ENCODE measurements at regions not wholly inside any gene's neighbourhood (a gene's known extent, or its start where the extent isn't known, plus 50 kb on each side); places are given as distances from the start of the nearest gene placed in this dataset.

- Mint-ChIP-seq H3K9me3 (peaks cover 0 to 7% of the 10 kb centered on the region in 2 donors), H3K27ac (no peak overlapping the region), H3K4me3 (no peak overlapping the region), H3K27me3 (no peaks in the 10 kb centered on the region), H3K4me1 (no peaks in the 10 kb centered on the region)
- ATAC-seq (no peak), DNase-seq (no peak)
These were observed 1465.7 kb upstream of the PIK3C3 start for GRCh38 chr18:40489301-40489700.

GRCh38 chr18:40485318-40485717 is 1469.7 kb upstream of the PIK3C3 start:
- H3K27ac Mint-ChIP-seq: no peak overlapping the region

GRCh38 chr18:40473221-40474029 is 1481.6 kb upstream of the PIK3C3 start:
- Mint-ChIP-seq H3K4me1 (no peaks in the 10 kb centered on the region), H3K4me3 (no peak overlapping the region), H3K27me3 (no peaks in the 10 kb centered on the region), H3K9me3 (peaks cover 13 to 22% of the 10 kb centered on the region in 2 donors), H3K27ac (no peak overlapping the region)
- ATAC-seq (no peak), DNase-seq (no peak)

More at GRCh38 chr18:40485318-40485717, 1469.7 kb upstream of the PIK3C3 start:
- Mint-ChIP-seq H3K4me3 (no peak overlapping the region), H3K9me3 (peaks cover 4 to 7% of the 10 kb centered on the region in 2 donors), H3K27me3 (no peaks in the 10 kb centered on the region), H3K4me1 (no peaks in the 10 kb centered on the region)
- no peak for DNase-seq
- no peak for ATAC-seq

GRCh38 chr18:40470723-40471122 is 1484.3 kb upstream of the PIK3C3 start:
- peaks cover 15 to 19% of the 10 kb centered on the region in 2 donors for H3K9me3 Mint-ChIP-seq
- ATAC-seq: no peak
- DNase-seq: no peak
- H3K4me3 Mint-ChIP-seq: no peak overlapping the region
- no peaks in the 10 kb centered on the region for H3K27me3 Mint-ChIP-seq
- H3K4me1 Mint-ChIP-seq: no peaks in the 10 kb centered on the region
- H3K27ac Mint-ChIP-seq: no peak overlapping the region

GRCh38 chr18:40469851-40470250 is 1485.2 kb upstream of the PIK3C3 start:
- no peak for DNase-seq
- no peaks in the 10 kb centered on the region for H3K4me1 Mint-ChIP-seq
- no peak overlapping the region for H3K4me3 Mint-ChIP-seq
- no peak for ATAC-seq
- no peak overlapping the region for H3K27ac Mint-ChIP-seq
- H3K9me3 Mint-ChIP-seq: peaks cover 15 to 23% of the 10 kb centered on the region in 2 donors
- no peaks in the 10 kb centered on the region for H3K27me3 Mint-ChIP-seq

GRCh38 chr18:40469316-40469715 is 1485.7 kb upstream of the PIK3C3 start:
- Mint-ChIP-seq H3K27ac (no peak overlapping the region), H3K9me3 (peaks cover 12 to 23% of the 10 kb centered on the region in 2 donors), H3K4me3 (no peak overlapping the region), H3K27me3 (no peaks in the 10 kb centered on the region), H3K4me1 (no peaks in the 10 kb centered on the region)
- no peak for DNase-seq
- no peak for ATAC-seq

- no peak for ATAC-seq
- H3K4me3 Mint-ChIP-seq: no peak overlapping the region
- DNase-seq: no peak
- peaks cover 0 to 14% of the 10 kb centered on the region in 2 donors for H3K9me3 Mint-ChIP-seq
- H3K27me3 Mint-ChIP-seq: no peaks in the 10 kb centered on the region
- H3K4me1 Mint-ChIP-seq: no peaks in the 10 kb centered on the region
- no peak overlapping the region for H3K27ac Mint-ChIP-seq
These were observed 1491.0 kb upstream of the PIK3C3 start for GRCh38 chr18:40464032-40464431.

- Mint-ChIP-seq H3K4me3 (no peak overlapping the region), H3K27me3 (no peaks in the 10 kb centered on the region), H3K9me3 (peaks cover 22 to 24% of the 10 kb centered on the region in 2 donors), H3K27ac (no peak overlapping the region), H3K4me1 (no peaks in the 10 kb centered on the region)
- no peak for ATAC-seq
- DNase-seq: no peak
These were observed 1501.1 kb upstream of the PIK3C3 start for GRCh38 chr18:40453903-40454302.

GRCh38 chr18:40452599-40452998 is 1502.4 kb upstream of the PIK3C3 start:
- H3K27me3 Mint-ChIP-seq: no peaks in the 10 kb centered on the region
- ATAC-seq (no peak), DNase-seq (no peak)
- no peak overlapping the region for H3K4me3 Mint-ChIP-seq
- H3K9me3 Mint-ChIP-seq: peaks cover 14 to 16% of the 10 kb centered on the region in 2 donors
- H3K27ac Mint-ChIP-seq: no peak overlapping the region
- H3K4me1 Mint-ChIP-seq: no peaks in the 10 kb centered on the region

- DNase-seq: no peak
- Mint-ChIP-seq H3K27me3 (no peaks in the 10 kb centered on the region), H3K9me3 (peaks cover 14% of the 10 kb centered on the region in 2 donors), H3K4me3 (no peak overlapping the region), H3K27ac (no peak overlapping the region), H3K4me1 (no peaks in the 10 kb centered on the region)
- ATAC-seq: no peak
These were observed 1504.3 kb upstream of the PIK3C3 start for GRCh38 chr18:40450751-40451150.

GRCh38 chr18:40447820-40448219 is 1507.2 kb upstream of the PIK3C3 start:
- ATAC-seq (no peak), DNase-seq (no peak)
- no peak overlapping the region for H3K27ac Mint-ChIP-seq
- H3K4me3 Mint-ChIP-seq: no peak overlapping the region
- no peaks in the 10 kb centered on the region for H3K4me1 Mint-ChIP-seq
- peaks cover 1 to 6% of the 10 kb centered on the region in 2 donors for H3K9me3 Mint-ChIP-seq
- H3K27me3 Mint-ChIP-seq: no peaks in the 10 kb centered on the region

GRCh38 chr18:40440088-40440487 is 1514.9 kb upstream of the PIK3C3 start:
- H3K27ac Mint-ChIP-seq: no peak overlapping the region
- no peaks in the 10 kb centered on the region for H3K27me3 Mint-ChIP-seq
- H3K4me1 Mint-ChIP-seq: no peaks in the 10 kb centered on the region
- no peak overlapping the region for H3K4me3 Mint-ChIP-seq
- no peak for DNase-seq
- no peak for ATAC-seq
- peaks cover 7 to 9% of the 10 kb centered on the region in 2 donors for H3K9me3 Mint-ChIP-seq

GRCh38 chr18:40437517-40437916 is 1517.5 kb upstream of the PIK3C3 start:
- H3K27ac Mint-ChIP-seq: no peak overlapping the region

GRCh38 chr18:40431071-40431985 is 1523.7 kb upstream of the PIK3C3 start:
- Mint-ChIP-seq H3K4me3 (no peak overlapping the region), H3K27ac (no peak overlapping the region), H3K27me3 (no peaks in the 10 kb centered on the region), H3K9me3 (peaks cover 5 to 15% of the 10 kb centered on the region in 2 donors), H3K4me1 (no peaks in the 10 kb centered on the region)
- no peak for ATAC-seq
- no peak for DNase-seq

More at GRCh38 chr18:40437517-40437916, 1517.5 kb upstream of the PIK3C3 start:
- peaks cover 6 to 7% of the 10 kb centered on the region in 2 donors for H3K9me3 Mint-ChIP-seq
- DNase-seq (no peak), ATAC-seq (no peak)
- no peaks in the 10 kb centered on the region for H3K4me1 Mint-ChIP-seq
- H3K4me3 Mint-ChIP-seq: no peak overlapping the region
- no peaks in the 10 kb centered on the region for H3K27me3 Mint-ChIP-seq

GRCh38 chr18:40423291-40423690 is 1531.7 kb upstream of the PIK3C3 start:
- peaks cover 9 to 17% of the 10 kb centered on the region in 2 donors for H3K9me3 Mint-ChIP-seq
- no peak overlapping the region for H3K27ac Mint-ChIP-seq
- H3K4me1 Mint-ChIP-seq: no peaks in the 10 kb centered on the region
- DNase-seq (no peak), ATAC-seq (no peak)
- H3K27me3 Mint-ChIP-seq: no peaks in the 10 kb centered on the region
- no peak overlapping the region for H3K4me3 Mint-ChIP-seq

- peaks cover 9 to 15% of the 10 kb centered on the region in 2 donors for H3K9me3 Mint-ChIP-seq
- DNase-seq: no peak
- H3K4me3 Mint-ChIP-seq: no peak overlapping the region
- ATAC-seq: no peak
- H3K4me1 Mint-ChIP-seq: no peaks in the 10 kb centered on the region
- H3K27ac Mint-ChIP-seq: no peak overlapping the region
- no peaks in the 10 kb centered on the region for H3K27me3 Mint-ChIP-seq
These were observed 1534.4 kb upstream of the PIK3C3 start for GRCh38 chr18:40420675-40421074.
